Adipocyte (in vitro differentiated cells): ENCODE measurements at regions not wholly inside any gene's neighbourhood (a gene's known extent, or its start where the extent isn't known, plus 50 kb on each side); places are given as distances from the start of the nearest gene placed in this dataset.

Experiments
- DNase-seq: peaks from one replicate; pipeline ENCODE4 v3.0.0-alpha.2; 2015; ENCODE audit warnings: low read depth
- H3K27me3 ChIP-seq: replicated peaks from 2 replicates; pipeline ENCODE4 v1.7.0; 2013; ENCODE audit warnings: mild to moderate bottlenecking, low read length, moderate library complexity; ENCODE audit not compliant: control insufficient read depth, insufficient read depth
- H3K36me3 ChIP-seq: 2 replicates; pipeline ENCODE4 v1.7.0; 2013; ENCODE audit warnings: low read length, mild to moderate bottlenecking, moderate library complexity; ENCODE audit not compliant: control insufficient read depth, insufficient read depth, severe bottlenecking
- H3K4me1 ChIP-seq: 2 replicates; pipeline ENCODE4 v1.7.0; 2013; ENCODE audit warnings: mild to moderate bottlenecking, low read length, moderate library complexity; ENCODE audit not compliant: control insufficient read depth, insufficient read depth
- H3K4me3 ChIP-seq: 2 replicates; pipeline ENCODE4 v1.7.0; 2013; ENCODE audit warnings: mild to moderate bottlenecking, low read length, moderate library complexity
- H3K9ac ChIP-seq: 2 replicates; pipeline ENCODE4 v1.7.0; 2013; ENCODE audit warnings: mild to moderate bottlenecking, low read length, moderate library complexity
- H3K9me3 ChIP-seq: 2 replicates; pipeline ENCODE4 v1.7.0; 2013; ENCODE audit warnings: mild to moderate bottlenecking, low read length, moderate library complexity; ENCODE audit not compliant: control insufficient read depth

DNA sequence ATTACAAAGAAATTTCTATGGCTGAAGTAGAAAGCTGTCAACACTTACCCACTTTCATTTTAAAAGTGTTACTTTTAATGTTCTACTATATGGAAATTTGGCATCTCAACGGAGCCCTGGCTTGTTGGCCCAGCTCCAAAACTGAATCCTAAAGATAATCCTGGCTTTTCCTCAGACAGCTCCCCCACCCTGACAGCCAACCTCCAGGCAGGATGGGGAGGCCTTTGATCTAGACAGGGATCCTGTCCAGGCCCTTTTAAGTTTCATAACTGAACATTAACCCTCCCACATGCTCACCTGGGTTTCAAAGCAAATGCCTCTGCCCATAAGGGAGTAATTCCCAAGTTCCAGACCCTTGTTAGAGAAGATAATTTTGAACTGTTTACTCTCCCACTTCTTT is 99.3 kb upstream of the RALGPS2 start:
- no peaks in the 10 kb centered on the region for H3K9me3 ChIP-seq
- no peak overlapping the region for H3K9ac ChIP-seq

DNA sequence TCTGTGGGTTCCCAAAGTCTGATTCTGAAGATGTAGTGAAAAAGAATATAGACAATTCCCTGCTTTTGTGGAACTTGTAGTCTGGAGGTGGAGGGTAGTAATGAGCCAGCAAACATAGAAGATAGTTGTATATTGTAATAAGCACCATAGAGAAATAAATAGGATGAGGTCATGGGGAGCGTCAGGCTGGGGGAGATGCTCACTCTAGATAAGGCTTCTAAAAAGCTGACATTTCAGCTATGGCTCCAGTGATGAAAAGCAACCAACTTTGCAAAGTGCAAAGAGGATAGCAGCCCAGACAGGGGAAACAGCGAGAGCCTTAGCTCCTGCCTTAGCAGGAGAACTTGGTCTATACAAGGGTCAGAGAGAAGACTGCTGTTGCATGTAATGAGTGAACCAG is 98.0 kb upstream of the RALGPS2 start:
- no peak for DNase-seq
- Histone ChIP-seq H3K4me3 (no peak overlapping the region), H3K9ac (no peak overlapping the region), H3K36me3 (no peaks in the 10 kb centered on the region), H3K4me1 (peaks cover 25% of the 10 kb centered on the region), H3K9me3 (no peaks in the 10 kb centered on the region), H3K27me3 (no peaks in the 10 kb centered on the region)

More for the DNA sequence above, 99.3 kb upstream of the RALGPS2 start:
- no peak for DNase-seq
- H3K4me1 ChIP-seq: peaks cover 24% of the 10 kb centered on the region
- no peaks in the 10 kb centered on the region for H3K36me3 ChIP-seq
- H3K27me3 ChIP-seq: no peaks in the 10 kb centered on the region
- H3K4me3 ChIP-seq: no peak overlapping the region

DNA sequence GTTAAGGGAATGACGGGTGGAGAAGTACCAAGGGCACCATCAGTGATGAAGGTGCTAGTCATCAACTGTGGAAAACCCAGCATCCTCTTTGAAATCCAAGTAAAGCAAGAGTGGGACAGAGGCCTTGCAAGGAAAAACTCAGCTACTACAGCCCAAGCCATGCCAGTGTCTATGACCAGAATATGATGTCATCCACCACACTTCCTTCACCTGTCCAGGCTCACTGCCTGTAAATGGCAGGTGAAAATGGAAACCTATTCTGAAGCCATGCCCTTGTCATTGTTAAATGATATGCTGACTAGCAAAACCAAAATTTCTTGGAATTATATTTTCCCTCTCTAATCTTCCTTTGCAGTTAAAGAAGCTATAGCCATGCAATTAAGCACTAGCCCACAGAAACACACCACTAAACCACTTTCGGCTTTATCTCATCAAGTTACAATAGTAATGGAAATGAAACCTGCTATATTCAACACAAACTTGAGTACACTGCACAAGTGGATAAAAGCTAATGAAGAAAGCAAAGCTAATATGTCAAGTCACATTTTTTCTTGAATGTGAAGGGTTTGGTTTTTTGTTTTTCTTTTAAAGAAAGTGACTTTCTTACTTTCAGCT is 96.3 kb upstream of the RALGPS2 start:
- no peak overlapping the region for H3K4me3 ChIP-seq
- H3K27me3 ChIP-seq: no peaks in the 10 kb centered on the region
- no peaks in the 10 kb centered on the region for H3K36me3 ChIP-seq
- H3K4me1 ChIP-seq: peaks cover 42% of the 10 kb centered on the region
- H3K9me3 ChIP-seq: no peaks in the 10 kb centered on the region
- no peak for DNase-seq
- H3K9ac ChIP-seq: peak overlapping the region; percentile 14

DNA sequence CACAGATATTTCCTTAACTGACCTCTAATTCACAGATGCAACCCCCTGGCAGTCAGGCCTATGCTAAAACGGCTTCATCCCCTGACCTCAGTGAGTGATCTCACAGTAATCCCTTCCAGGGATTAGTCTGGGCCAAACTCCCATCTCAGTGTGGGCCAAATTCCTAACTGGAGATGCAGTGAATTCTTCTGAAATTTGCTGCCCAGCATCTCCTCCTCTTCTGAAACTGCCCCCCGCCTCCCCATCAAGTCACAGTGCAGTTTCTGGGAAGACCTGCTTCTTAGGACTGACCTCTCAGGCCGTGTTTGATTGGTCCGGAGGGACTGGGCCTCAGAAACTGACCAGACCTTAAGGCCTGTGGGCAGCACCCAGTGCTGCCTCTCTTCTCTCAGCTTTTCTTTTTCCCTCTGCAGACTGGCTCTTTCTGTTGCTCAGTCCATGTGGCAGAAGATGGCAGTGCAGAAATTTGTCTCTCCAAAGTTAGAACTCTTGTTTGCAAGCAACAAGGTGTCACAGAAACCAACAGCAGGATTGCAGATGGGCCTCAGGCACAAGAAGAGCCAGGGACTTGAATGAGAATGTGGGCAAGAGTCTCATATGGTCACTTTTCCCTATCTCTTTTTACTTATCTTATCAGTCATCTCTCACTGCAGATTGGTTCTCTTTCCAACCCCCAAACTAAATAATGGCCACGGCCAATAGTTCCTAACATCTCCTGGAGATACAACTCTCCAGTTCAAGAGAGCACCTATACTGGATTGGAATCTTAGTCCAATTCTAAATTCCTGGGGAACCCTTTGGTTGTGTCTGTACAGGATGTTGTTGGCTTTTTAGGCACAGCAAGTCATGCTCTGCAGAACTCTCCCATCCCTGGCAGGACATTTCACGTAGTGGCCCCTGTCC is 95.5 kb upstream of the RALGPS2 start:
- peak overlapping the region; percentile 67 for H3K9ac ChIP-seq
- no peaks in the 10 kb centered on the region for H3K27me3 ChIP-seq
- H3K9me3 ChIP-seq: no peaks in the 10 kb centered on the region
- peak; percentile 73 for DNase-seq
- H3K4me1 ChIP-seq: peaks cover 49% of the 10 kb centered on the region
- H3K36me3 ChIP-seq: no peaks in the 10 kb centered on the region
- H3K4me3 ChIP-seq: no peak overlapping the region

DNA sequence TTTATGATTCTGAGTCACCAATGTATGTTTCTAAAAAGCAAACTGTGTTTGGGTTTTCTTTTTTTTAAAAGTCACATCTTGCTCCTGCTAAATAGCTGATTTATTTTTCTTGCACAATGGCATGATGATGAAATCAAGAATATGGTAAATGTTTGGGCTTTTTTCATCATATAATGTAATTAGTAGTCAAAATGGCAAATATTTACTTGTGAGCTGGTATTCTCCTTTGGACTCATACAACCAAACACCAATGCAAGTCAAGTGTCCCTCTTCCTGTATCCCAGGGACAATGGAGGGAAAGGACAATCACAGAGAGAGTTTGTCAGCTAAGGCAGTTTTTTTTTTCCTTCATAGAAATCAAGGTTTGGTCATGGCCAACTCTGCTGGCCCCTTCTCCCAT is 94.6 kb upstream of the RALGPS2 start:
- Histone ChIP-seq H3K27me3 (no peaks in the 10 kb centered on the region), H3K9ac (peak overlapping the region; percentile 67), H3K4me1 (peaks cover 55% of the 10 kb centered on the region), H3K9me3 (no peaks in the 10 kb centered on the region), H3K36me3 (no peaks in the 10 kb centered on the region), H3K4me3 (no peak overlapping the region)
- peak; percentile 75 for DNase-seq

DNA sequence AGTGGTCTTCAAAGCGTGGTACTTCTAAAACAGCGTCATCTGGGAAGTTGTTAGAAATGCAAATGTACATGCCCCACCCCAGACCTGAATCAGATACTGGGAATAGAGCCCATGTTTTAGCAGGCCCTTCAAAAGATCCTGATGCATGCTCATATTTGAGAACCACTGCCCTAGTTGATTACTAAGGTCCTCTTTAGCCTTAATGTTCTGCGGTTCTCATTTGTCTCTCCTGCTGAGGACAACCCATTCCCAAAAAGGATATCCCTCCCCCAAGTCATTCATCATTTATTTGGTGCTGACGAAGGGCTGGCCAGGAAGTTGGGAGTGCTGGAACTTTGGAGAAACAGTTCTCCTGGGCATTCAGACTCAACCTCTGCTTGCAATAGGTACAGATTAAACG is 92.4 kb upstream of the RALGPS2 start:
- no peak for DNase-seq
- Histone ChIP-seq H3K4me1 (peaks cover 55% of the 10 kb centered on the region), H3K36me3 (no peaks in the 10 kb centered on the region), H3K9me3 (no peaks in the 10 kb centered on the region), H3K27me3 (no peaks in the 10 kb centered on the region), H3K4me3 (peak overlapping the region; percentile 42), H3K9ac (peak overlapping the region; percentile 58)

DNA sequence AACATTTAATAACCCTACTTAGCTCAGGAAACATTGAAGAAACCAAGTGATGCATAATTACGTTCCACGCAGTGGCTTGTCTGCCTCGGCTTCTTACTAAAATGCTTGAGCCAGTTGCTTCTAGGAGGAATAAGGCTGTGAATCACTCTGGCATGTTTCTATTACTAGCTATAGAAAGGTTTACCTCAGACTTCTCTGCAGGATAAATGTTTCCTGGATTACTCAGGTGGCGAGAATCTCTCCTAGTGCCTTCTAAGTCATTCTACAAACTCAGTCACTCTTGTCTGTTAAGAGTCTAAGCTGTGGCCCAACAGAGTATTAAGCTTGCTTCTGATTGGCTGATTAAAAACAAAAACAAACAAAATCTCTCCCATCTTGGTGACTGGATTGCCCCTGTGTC is 92.0 kb upstream of the RALGPS2 start:
- peak; percentile 46 for DNase-seq
- Histone ChIP-seq H3K27me3 (no peaks in the 10 kb centered on the region), H3K9ac (peak overlapping the region; percentile 58), H3K9me3 (no peaks in the 10 kb centered on the region), H3K4me1 (peaks cover 55% of the 10 kb centered on the region), H3K4me3 (peak overlapping the region; percentile 42), H3K36me3 (no peaks in the 10 kb centered on the region)

DNA sequence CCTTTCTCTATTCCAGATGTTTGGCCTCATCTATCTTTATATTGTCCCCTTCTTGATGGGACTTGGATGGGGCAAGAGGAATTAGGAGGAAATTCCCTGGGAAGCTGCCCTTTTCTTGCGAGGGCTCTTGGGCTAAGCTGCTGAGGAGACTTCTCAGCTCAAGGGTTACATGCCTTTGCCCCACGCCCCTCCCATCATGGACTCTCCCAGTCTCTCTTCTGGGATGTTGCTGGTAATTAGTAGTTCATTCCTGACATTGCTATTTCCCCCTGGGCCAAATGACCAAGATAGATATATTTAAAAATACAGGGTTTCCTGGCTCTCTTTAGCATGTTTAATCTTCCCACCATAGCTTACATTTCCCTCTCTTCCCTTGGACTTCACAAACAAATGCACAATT is 90.6 kb upstream of the RALGPS2 start:
- Histone ChIP-seq H3K9me3 (no peaks in the 10 kb centered on the region), H3K36me3 (no peaks in the 10 kb centered on the region), H3K27me3 (no peaks in the 10 kb centered on the region), H3K4me1 (peaks cover 50% of the 10 kb centered on the region), H3K9ac (peak overlapping the region; percentile 46), H3K4me3 (no peak overlapping the region)
- peak; percentile 35 for DNase-seq

DNA sequence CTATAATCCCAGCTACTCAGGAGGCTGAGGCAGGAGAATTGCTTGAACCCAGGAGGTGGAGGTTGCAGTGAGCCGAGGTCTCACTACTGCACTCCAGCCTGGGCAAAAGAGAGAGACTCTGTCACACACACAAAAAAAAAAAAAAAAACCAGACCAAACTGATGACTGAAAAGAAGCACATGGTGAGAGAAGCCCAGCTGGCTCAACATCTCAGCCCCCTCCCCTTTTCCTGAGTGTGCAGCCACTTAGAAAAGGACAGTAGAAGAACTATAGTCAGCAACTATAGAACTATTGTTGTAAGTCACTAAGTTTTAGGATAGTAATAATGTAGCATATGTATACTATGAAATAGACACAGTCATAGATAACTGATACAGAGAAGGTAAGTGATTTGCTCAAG is 87.2 kb upstream of the RALGPS2 start:
- peaks cover 42% of the 10 kb centered on the region for H3K4me1 ChIP-seq
- no peaks in the 10 kb centered on the region for H3K27me3 ChIP-seq
- no peaks in the 10 kb centered on the region for H3K9me3 ChIP-seq
- no peak overlapping the region for H3K4me3 ChIP-seq
- DNase-seq: no peak
- no peak overlapping the region for H3K9ac ChIP-seq
- H3K36me3 ChIP-seq: no peaks in the 10 kb centered on the region

DNA sequence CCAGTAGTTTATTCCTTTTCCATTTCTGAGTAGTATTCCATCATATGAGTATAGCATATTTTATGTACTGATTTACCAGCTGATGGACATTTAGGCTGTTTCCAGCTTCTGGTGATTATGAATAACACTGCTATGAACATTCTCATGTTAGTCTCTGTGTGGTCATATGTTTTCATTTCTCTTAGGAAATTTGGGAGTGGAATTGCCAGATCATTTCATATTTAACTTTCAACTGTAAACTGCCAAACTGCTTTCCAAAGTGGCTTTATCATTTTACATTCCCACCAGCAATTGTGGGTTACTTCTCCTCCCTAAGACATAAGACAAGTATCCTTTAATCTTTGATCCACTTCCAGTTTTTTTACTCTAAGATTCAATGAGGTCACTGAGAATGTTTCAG is 85.7 kb upstream of the RALGPS2 start:
- Histone ChIP-seq H3K9me3 (no peaks in the 10 kb centered on the region), H3K9ac (peak overlapping the region; percentile 7), H3K36me3 (no peaks in the 10 kb centered on the region), H3K27me3 (no peaks in the 10 kb centered on the region), H3K4me3 (no peak overlapping the region), H3K4me1 (peaks cover 29% of the 10 kb centered on the region)
- DNase-seq: peak; percentile 65

DNA sequence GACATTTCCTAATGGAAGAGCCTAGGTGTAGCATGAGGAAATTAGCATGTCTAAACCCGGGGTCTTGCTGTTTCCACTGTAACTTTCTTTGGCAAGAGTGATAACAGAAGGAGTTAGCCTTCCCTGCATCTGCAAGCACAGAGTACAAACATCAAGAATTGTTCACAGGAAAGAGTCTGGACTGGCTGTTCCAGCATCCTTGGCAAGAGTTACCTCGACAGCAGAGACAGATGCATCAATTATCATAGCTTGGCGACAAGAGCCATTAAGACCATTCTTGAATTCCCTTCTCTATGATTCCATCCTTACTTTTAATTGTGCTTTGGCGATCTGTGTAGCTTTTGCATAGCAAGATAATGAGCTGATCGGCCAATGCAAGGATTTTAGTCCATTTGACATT is 82.8 kb upstream of the RALGPS2 start:
- peaks cover 39% of the 10 kb centered on the region for H3K4me1 ChIP-seq
- H3K9me3 ChIP-seq: no peaks in the 10 kb centered on the region
- H3K9ac ChIP-seq: no peak overlapping the region
- H3K4me3 ChIP-seq: no peak overlapping the region
- H3K36me3 ChIP-seq: no peaks in the 10 kb centered on the region
- H3K27me3 ChIP-seq: no peaks in the 10 kb centered on the region
- no peak for DNase-seq
